Heart left ventricle (tissue), 13 donors: ENCODE measurements at regions not wholly inside any gene's neighbourhood (a gene's known extent, or its start where the extent isn't known, plus 50 kb on each side); places are given as distances from the start of the nearest gene placed in this dataset.

Source experiments
- POLR2A ChIP-seq, 2 donors: fragments of 450-650 bp; IDR thresholded peaks; one replicate each; pipeline ENCODE4 v1.6.1; 2017; ENCODE audit warnings: antibody characterized with exemption in 2 of 2, mild to moderate bottlenecking in 2 of 2, moderate library complexity in 2 of 2
- TF ChIP-seq, protein P1 (sequence below), 12 donors: fragments of 200-600 bp; sonication (generic) in 4 of 12; IDR thresholded peaks; one replicate each; pipeline versions ENCODE4 v1.5.0 to v1.8.0; 2018 to 2022; ENCODE audit warnings: antibody characterized with exemption in 12 of 12, mild to moderate bottlenecking in 5 of 12
- donor health status: ischemic (EF 13 %, LVEDD 7.1; RV severe dilation, severe dysfunction).
- donor health status: DM: no; HTN: yes; CAD: no.
- donor health status: DM: no; HTN: no; CAD: no.
- donor health status: ischemic (EF 25% LVEDD 6.9; RV normal size, moderate dysfunction).
- donor health status: ischemic (EF 25% LVEDD 5.7; RV mildly dilated, moderate dysfunction).
- donor health status: ischemic (EF 35%, LVEDD 5.7; RV mildly dilated, moderate dysfunction).
- donor health status: nonischemic (EF 11% LVEDD 7.7; RV severe dilation, severe dysfunction).
- donor health status: DM: yes; HTN: yes; CAD: no.
- donor health status: PGD.
- donor health status: ischemic (EF 29% LVEDD 5.4; RV normal size, mild dysfunction).
- donor health status: nonischemic (EF 23%, LVEDD 6.1; RV moderate dilation, normal function).

- TF ChIP-seq, protein P1, sequence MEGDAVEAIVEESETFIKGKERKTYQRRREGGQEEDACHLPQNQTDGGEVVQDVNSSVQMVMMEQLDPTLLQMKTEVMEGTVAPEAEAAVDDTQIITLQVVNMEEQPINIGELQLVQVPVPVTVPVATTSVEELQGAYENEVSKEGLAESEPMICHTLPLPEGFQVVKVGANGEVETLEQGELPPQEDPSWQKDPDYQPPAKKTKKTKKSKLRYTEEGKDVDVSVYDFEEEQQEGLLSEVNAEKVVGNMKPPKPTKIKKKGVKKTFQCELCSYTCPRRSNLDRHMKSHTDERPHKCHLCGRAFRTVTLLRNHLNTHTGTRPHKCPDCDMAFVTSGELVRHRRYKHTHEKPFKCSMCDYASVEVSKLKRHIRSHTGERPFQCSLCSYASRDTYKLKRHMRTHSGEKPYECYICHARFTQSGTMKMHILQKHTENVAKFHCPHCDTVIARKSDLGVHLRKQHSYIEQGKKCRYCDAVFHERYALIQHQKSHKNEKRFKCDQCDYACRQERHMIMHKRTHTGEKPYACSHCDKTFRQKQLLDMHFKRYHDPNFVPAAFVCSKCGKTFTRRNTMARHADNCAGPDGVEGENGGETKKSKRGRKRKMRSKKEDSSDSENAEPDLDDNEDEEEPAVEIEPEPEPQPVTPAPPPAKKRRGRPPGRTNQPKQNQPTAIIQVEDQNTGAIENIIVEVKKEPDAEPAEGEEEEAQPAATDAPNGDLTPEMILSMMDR (IDR thresholded peaks at IDR 0.05), result no peak
- TF ChIP-seq POLR2A (IDR thresholded peaks at IDR 0.05), result no peak
Observed at GRCh38 chr7:63233881-63234280, 764.8 kb upstream of the ZNF722 start.
